Omental fat pad (tissue), 3 donors: ENCODE measurements at regions not wholly inside any gene's neighbourhood (a gene's known extent, or its start where the extent isn't known, plus 50 kb on each side); places are given as distances from the start of the nearest gene placed in this dataset.

ENCODE experiments used
- ATAC-seq: fragments of 150-250 bp; one replicate; pipeline ENCODE4 v1.9.1; 2016; ENCODE audit warnings: mild to moderate bottlenecking, moderate library complexity; ENCODE audit not compliant: low FRiP score
- DNase-seq: peaks from one replicate; pipeline ENCODE4 v3.0.0-alpha.2; 2019; ENCODE audit warnings: low spot score
- TF ChIP-seq, protein P1 (sequence below), 3 donors: fragments of 450-650 bp; IDR thresholded peaks; one replicate each; pipeline ENCODE4 v1.5.1; 2016 to 2017; ENCODE audit warnings: antibody characterized with exemption in 3 of 3, mild to moderate bottlenecking in 3 of 3, moderate library complexity in 2 of 3

DNA sequence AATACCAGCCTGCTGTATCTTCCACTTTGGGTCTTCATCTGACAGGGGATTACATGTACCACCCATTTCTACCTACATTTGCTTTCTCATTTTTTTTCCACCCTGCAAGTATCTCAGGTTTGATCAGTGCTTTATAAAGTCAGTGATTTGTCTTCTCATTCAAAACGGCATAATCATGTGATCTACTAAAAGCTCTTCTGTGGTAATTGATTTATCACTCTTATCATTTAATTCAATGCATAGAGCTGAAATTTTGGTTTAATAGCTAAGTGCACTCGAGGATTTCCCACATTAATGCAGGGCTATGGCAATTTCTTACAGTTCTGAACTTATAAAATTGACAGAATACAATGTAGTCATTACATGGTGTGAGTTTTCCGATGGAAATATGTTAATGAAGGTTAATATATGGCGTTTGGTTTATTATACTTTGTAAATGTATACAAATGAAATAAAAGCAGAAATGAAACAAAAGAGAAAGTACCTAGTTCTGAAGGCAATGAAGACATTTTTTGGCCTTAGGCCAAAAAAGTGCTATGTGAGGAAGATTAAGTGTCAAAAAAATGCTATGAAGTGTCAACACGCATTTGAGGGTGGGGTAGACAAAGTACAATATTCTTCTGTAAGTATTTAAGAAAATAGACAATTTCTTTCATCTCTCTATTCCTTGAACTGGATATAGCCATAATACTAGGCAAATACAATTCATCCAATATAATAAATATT is 457.3 kb downstream of the ETV1 start:
- ATAC-seq = no peak
- TF ChIP-seq, protein P1, sequence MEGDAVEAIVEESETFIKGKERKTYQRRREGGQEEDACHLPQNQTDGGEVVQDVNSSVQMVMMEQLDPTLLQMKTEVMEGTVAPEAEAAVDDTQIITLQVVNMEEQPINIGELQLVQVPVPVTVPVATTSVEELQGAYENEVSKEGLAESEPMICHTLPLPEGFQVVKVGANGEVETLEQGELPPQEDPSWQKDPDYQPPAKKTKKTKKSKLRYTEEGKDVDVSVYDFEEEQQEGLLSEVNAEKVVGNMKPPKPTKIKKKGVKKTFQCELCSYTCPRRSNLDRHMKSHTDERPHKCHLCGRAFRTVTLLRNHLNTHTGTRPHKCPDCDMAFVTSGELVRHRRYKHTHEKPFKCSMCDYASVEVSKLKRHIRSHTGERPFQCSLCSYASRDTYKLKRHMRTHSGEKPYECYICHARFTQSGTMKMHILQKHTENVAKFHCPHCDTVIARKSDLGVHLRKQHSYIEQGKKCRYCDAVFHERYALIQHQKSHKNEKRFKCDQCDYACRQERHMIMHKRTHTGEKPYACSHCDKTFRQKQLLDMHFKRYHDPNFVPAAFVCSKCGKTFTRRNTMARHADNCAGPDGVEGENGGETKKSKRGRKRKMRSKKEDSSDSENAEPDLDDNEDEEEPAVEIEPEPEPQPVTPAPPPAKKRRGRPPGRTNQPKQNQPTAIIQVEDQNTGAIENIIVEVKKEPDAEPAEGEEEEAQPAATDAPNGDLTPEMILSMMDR (IDR thresholded peaks at IDR 0.05) = no peak
- DNase-seq = no peak

DNA sequence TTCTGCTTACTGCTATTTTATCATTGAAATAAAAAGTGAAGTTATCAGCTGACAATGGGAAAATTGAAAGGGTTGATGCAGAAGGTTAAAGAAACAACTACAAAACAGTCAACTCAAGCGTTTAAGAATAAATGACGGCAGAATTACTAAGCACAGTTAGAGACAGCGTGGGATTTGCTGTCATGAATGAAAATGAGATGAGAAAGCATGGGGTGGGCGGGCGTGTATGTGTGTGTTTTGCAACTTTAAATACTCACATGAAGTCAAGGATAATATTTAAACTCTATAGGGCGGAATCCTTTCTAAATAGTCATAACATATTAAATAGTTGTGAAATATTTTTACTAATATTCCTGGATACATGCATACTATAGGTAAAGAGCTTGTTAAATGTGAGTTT is 450.8 kb downstream of the ETV1 start:
- DNase-seq (no peak), ATAC-seq (no peak)
- TF ChIP-seq, protein P1 (IDR thresholded peaks at IDR 0.05) = no peak

DNA sequence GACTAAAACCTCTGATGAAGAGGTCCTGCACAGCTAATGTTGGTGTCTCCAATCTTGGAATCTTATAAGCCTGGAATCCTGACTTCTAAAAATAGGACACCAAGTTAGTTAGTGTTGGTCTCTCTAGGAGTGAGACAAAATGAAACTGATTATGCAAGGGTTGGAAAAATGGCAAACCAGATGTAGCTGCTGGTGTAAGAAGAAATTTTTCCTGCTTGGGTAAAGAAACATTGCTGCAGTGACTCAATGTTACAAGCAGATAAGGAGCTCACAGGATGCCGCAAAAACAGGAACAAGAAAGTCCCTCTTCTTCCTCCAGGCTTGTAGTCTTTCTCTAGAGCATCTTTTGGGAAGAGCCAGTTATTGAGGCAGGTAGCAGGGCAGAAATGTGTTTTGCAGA is 449.0 kb downstream of the ETV1 start:
- no peak for DNase-seq
- TF ChIP-seq, protein P1 (IDR thresholded peaks at IDR 0.05) = no peak
- no peak for ATAC-seq

DNA sequence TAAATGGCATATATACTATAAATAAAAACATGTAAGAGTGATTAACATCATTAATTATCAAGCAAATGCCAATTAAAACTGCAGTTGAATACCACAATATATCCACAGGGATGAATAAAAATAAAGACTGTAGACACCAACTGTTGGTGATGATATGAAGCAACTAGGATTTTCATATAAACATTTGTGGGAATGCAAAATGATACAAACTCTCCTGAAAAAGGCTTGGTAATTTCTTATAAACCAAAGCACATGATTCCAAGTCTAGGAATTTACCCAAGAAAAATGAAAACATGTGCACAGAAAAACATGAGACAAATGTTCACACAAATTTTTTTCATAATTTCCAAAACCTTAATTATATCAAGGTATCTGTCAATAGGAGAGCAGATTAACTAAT is 448.1 kb downstream of the ETV1 start:
- DNase-seq (no peak), ATAC-seq (no peak)
- TF ChIP-seq, protein P1 (IDR thresholded peaks at IDR 0.05) = no peak

DNA sequence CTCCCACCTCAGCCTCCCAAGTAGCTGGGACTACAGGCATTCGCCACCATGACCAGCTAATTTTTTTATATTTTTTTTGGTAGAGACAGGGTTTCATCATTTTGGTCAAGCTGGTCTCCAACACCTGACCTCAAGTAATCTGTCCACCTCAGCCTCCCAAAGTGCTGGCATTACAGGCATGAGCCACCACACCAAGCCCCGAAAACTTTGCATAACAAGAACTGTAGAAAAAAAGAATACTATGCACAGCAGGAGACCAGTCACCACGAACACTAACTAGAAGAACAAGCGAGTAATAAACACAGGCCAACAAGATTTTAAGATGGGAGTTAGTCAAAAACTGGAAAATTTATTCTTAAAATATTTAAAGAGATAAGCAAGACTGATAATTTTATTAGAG is 447.0 kb downstream of the ETV1 start:
- TF ChIP-seq, protein P1 (IDR thresholded peaks at IDR 0.05) = no peak
- DNase-seq (no peak), ATAC-seq (no peak)

DNA sequence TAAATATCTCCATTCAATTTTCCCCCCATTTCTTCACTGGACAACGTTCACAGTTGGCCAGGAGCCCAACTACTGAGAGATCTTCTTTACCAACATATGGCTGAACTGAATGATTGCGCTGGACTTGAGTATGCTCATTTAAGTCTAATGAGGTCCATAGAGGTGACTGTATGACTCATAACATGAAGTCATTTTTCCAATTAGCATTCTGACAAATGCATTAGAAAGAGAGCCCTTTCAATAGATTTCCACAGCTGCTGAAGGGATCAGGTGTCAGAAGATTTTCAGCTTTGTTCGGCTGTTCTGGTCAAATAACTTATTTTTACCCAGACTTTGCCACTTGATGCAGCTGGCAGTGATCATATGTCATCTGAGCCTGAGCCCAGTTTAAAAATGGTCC is 438.0 kb downstream of the ETV1 start:
- DNase-seq (no peak), ATAC-seq (no peak)
- TF ChIP-seq, protein P1 (IDR thresholded peaks at IDR 0.05) = no peak

DNA sequence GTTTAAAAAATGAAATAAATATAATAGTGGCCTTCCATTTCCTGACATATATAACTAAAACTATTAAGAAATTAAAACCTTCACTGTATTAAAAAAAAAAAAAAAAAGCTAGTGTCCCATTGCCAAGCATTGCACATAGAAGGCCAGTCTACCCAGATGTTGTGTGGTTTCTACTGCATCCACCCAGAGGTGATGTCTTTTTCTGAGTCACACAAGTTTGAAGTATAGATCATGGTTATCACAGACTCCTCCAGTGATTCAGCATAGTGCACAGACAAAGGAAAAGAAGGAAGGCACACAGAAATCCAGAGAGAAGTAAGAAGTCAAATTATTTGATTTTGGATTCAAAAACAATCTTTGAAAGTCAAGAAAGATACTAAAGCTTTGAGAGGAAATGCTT is 429.0 kb downstream of the ETV1 start:
- DNase-seq (no peak), ATAC-seq (no peak)
- TF ChIP-seq, protein P1 (IDR thresholded peaks at IDR 0.05) = no peak
